ENCODE measurements at regions not wholly inside any gene's neighbourhood (a gene's known extent, or its start where the extent isn't known, plus 50 kb on each side); places are given as distances from the start of the nearest gene placed in this dataset.

DNA sequence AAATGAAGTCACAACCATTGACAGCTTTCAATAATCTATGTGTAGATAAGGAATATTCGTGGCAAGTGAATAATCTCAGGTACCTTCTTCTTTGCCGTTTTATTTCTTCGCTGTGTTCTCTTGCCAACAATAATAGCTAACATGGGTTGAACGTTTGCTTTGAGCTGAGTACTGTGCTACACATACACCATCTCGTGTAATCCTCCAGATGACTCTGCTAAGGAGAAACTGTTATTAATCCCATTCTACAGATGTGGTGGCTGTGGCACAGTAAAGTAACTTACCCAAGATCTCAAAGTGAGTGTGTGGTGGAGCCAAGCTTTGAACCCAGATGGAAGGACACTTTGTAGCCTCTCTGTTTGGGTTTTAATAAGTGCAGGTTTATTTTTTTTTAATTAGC is 179.7 kb downstream of the C9orf152 start:
- TF ChIP-seq FOXA3 (CRISPR knock-in tag; IDR thresholded peaks at IDR 0.05) (no peak), ZNF629 (CRISPR knock-in tag; conservative IDR thresholded peaks at IDR 0.05) (peak; percentile 76)
- no peak for FAIRE-seq
- no peak for DNase-seq (ENCODE audit: low spot score)
- intact Hi-C loops (cut with micrococcal nuclease; ENCODE audit: unreplicated experiment) = no loop called here
- 35% methylated on average over 5 of the region's 5 CpGs for WGBS (ENCODE audit: low lambda C conversion rate)
- no peak overlapping the region for H2AFZ ChIP-seq (ENCODE audit: low read length)
- no peaks in the 10 kb centered on the region for H3K9me3 ChIP-seq (ENCODE audit: low read length)
- BruUV-seq (replicated peaks) = no TSS peak
- H3K9ac ChIP-seq (ENCODE audit: insufficient read depth, low read depth, low read length) = peak overlapping the region; percentile 40; the same call in 1 of the 2 replicates
- ChIA-PET CTCF (ENCODE audit: low intra/inter-chr PET ratio, low total read pairs) (no interaction called here), POLR2A (interaction anchor here (1.3 kb wide), 1 partner anchor 100 kb away, joined by 4 read pairs; no protein-coding TSS in a partner anchor)
- no peak overlapping the region for H3K4me3 ChIP-seq (replicated peaks in 1 of 3; ENCODE audit: insufficient read depth in 1 of 3, low read depth in 2 of 3, low read length in 3 of 3)
- 0 out of 2 replicates have a peak overlapping the region, but pooled peaks have one; percentile 40 for H3K4me2 ChIP-seq (ENCODE audit: low read depth, low read length)
- H4K20me1 ChIP-seq (ENCODE audit: insufficient read depth, low read length) = no peaks in the 10 kb centered on the region
- no peak for ATAC-seq
- no peaks in the 10 kb centered on the region; a peak in 1 of 5 replicates for H3K27me3 ChIP-seq (ENCODE audit: control insufficient read depth in 1 of 2, insufficient read depth in 2 of 2, low read length in 2 of 2)
- no peaks in the 10 kb centered on the region for H3K79me2 ChIP-seq (ENCODE audit: insufficient read depth, low read length)
- in situ Hi-C loops (cut with HindIII; ENCODE audit: extremely low pct_ligation_motif_present, low pct_unique_long_range_greater_than_20kb) = no loop called here
- H3K27ac ChIP-seq (ENCODE audit: extremely low read length, insufficient read depth, low read length) = peak overlapping the region; percentile 70
- peaks cover 47% of the 10 kb centered on the region for H3K4me1 ChIP-seq (ENCODE audit: insufficient read depth, low read length)
- H3K36me3 ChIP-seq (replicated peaks in 1 of 2; ENCODE audit: control insufficient read depth in 1 of 2, insufficient read depth in 2 of 2, low read length in 2 of 2) = no peaks in the 10 kb centered on the region

DNA sequence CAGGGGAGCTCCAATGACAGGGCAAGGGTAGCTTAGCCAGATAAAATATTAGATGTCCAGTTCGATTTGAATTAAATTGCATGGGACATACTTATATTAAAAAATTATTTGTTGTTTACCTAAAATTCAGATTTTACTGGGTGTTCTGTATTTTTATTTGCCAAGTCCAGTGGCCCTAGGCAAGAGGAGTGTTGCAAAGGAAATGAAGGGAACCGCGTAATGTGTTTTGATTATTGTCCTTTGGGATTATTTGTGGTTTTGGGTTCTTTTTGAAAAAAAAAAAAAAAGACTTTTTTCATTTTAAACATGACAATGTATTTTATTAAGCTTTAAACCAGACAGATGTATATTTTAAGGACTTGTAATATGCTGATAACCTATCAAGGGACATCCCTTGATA is 179.3 kb downstream of the C9orf152 start:
- intact Hi-C loops (cut with micrococcal nuclease; ENCODE audit: unreplicated experiment) (no loop called here), in situ Hi-C loops (cut with HindIII; ENCODE audit: extremely low pct_ligation_motif_present, low pct_unique_long_range_greater_than_20kb) (no loop called here)
- Histone ChIP-seq H4K20me1 (ENCODE audit: insufficient read depth, low read length) (no peaks in the 10 kb centered on the region), H3K4me1 (ENCODE audit: insufficient read depth, low read length) (peaks cover 47% of the 10 kb centered on the region), H2AFZ (ENCODE audit: low read length) (no peak overlapping the region), H3K36me3 (replicated peaks in 1 of 2; ENCODE audit: control insufficient read depth in 1 of 2, insufficient read depth in 2 of 2, low read length in 2 of 2) (no peaks in the 10 kb centered on the region), H3K27me3 (ENCODE audit: control insufficient read depth in 1 of 2, insufficient read depth in 2 of 2, low read length in 2 of 2) (no peaks in the 10 kb centered on the region; a peak in 1 of 5 replicates), H3K27ac (ENCODE audit: extremely low read length, insufficient read depth, low read length) (peak overlapping the region; percentile 70), H3K9ac (ENCODE audit: insufficient read depth, low read depth, low read length) (no peak overlapping the region), H3K79me2 (ENCODE audit: insufficient read depth, low read length) (no peaks in the 10 kb centered on the region), H3K4me3 (replicated peaks in 1 of 3; ENCODE audit: insufficient read depth in 1 of 3, low read depth in 2 of 3, low read length in 3 of 3) (no peak overlapping the region), H3K9me3 (ENCODE audit: low read length) (no peaks in the 10 kb centered on the region), H3K4me2 (ENCODE audit: low read depth, low read length) (0 out of 2 replicates have a peak overlapping the region, but pooled peaks have one; percentile 48)
- FAIRE-seq (no peak), ATAC-seq (no peak), DNase-seq (ENCODE audit: low spot score) (no peak)
- WGBS (ENCODE audit: low lambda C conversion rate) = 75% methylated on average over 3 of the region's 3 CpGs
- POLR2A ChIA-PET = interaction anchor here (1.3 kb wide), 1 partner anchor 99 kb away, joined by 4 read pairs; no protein-coding TSS in a partner anchor
- no TSS peak for BruUV-seq (replicated peaks)
- CTCF ChIA-PET (ENCODE audit: low intra/inter-chr PET ratio, low total read pairs) = no interaction called here
- TF ChIP-seq NR2F2 (IDR thresholded peaks at IDR 0.05; ENCODE audit: borderline replicate concordance, low read depth) (no peak), ZNF251 (CRISPR knock-in tag; IDR thresholded peaks at IDR 0.05) (no peak), ZNF543 (CRISPR knock-in tag; IDR thresholded peaks at IDR 0.05) (no peak), ONECUT2 (CRISPR knock-in tag; IDR thresholded peaks at IDR 0.05) (no peak), DMAP1 (CRISPR knock-in tag; IDR thresholded peaks at IDR 0.05) (no peak), SCMH1 (CRISPR knock-in tag; IDR thresholded peaks at IDR 0.05; ENCODE audit: borderline replicate concordance) (no peak), TMF1 (CRISPR knock-in tag; IDR thresholded peaks at IDR 0.05; ENCODE audit: low read depth) (no peak), NR2C2 (CRISPR knock-in tag; IDR thresholded peaks at IDR 0.05; ENCODE audit: borderline replicate concordance) (no peak)
- TF ChIP-seq, protein P1, sequence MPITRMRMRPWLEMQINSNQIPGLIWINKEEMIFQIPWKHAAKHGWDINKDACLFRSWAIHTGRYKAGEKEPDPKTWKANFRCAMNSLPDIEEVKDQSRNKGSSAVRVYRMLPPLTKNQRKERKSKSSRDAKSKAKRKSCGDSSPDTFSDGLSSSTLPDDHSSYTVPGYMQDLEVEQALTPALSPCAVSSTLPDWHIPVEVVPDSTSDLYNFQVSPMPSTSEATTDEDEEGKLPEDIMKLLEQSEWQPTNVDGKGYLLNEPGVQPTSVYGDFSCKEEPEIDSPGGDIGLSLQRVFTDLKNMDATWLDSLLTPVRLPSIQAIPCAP (CRISPR knock-in tag; IDR thresholded peaks at IDR 0.05; ENCODE audit: low read depth) = no peak
- TF ChIP-seq, protein P2, sequence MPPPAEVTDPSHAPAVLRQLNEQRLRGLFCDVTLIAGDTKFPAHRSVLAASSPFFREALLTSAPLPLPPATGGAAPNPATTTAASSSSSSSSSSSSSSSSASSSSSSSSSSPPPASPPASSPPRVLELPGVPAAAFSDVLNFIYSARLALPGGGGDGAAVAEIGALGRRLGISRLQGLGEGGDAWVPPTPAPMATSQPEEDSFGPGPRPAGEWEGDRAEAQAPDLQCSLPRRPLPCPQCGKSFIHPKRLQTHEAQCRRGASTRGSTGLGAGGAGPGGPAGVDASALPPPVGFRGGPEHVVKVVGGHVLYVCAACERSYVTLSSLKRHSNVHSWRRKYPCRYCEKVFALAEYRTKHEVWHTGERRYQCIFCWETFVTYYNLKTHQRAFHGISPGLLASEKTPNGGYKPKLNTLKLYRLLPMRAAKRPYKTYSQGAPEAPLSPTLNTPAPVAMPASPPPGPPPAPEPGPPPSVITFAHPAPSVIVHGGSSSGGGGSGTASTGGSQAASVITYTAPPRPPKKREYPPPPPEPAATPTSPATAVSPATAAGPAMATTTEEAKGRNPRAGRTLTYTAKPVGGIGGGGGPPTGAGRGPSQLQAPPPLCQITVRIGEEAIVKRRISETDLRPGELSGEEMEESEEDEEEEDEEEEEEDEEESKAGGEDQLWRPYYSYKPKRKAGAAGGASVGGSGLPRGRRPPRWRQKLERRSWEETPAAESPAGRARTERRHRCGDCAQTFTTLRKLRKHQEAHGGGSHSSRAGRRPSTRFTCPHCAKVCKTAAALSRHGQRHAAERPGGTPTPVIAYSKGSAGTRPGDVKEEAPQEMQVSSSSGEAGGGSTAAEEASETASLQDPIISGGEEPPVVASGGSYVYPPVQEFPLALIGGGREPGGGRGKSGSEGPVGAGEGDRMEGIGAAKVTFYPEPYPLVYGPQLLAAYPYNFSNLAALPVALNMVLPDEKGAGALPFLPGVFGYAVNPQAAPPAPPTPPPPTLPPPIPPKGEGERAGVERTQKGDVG (CRISPR knock-in tag; IDR thresholded peaks at IDR 0.05; ENCODE audit: borderline replicate concordance) = no peak
- TF ChIP-seq, protein P3, sequence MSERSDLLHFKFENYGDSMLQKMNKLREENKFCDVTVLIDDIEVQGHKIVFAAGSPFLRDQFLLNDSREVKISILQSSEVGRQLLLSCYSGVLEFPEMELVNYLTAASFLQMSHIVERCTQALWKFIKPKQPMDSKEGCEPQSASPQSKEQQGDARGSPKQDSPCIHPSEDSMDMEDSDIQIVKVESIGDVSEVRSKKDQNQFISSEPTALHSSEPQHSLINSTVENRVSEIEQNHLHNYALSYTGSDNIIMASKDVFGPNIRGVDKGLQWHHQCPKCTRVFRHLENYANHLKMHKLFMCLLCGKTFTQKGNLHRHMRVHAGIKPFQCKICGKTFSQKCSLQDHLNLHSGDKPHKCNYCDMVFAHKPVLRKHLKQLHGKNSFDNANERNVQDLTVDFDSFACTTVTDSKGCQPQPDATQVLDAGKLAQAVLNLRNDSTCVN (CRISPR knock-in tag; IDR thresholded peaks at IDR 0.05; ENCODE audit: borderline replicate concordance) = no peak
